SU-DHL-6 (cell line): ENCODE measurements at regions not wholly inside any gene's neighbourhood (a gene's known extent, or its start where the extent isn't known, plus 50 kb on each side); places are given as distances from the start of the nearest gene placed in this dataset.

ENCODE experiments used
- CTCF ChIP-seq: fragments of 200-600 bp; sonication (generic); IDR thresholded peaks from one replicate; pipeline ENCODE4 v1.5.1; 2017; ENCODE audit warnings: antibody characterized with exemption, mild to moderate bottlenecking, low read length, moderate library complexity; ENCODE audit not compliant: insufficient read depth, poor library complexity, severe bottlenecking
- EZH2phosphoT487 ChIP-seq: fragments of 200-600 bp; sonication (generic), shearing (Covaris generic); conservative IDR thresholded peaks from 2 replicates; pipeline ENCODE4 v1.6.1; 2018; ENCODE audit warnings: mild to moderate bottlenecking, antibody characterized with exemption, low read length, moderate library complexity, mixed read lengths

- TF ChIP-seq CTCF = no peak
- no peak for TF ChIP-seq EZH2phosphoT487
Measured at GRCh38 chr6:87830907-87831306, 128.9 kb upstream of the AKIRIN2 start.
